Fibroblast of lung (primary cell): ENCODE measurements at regions not wholly inside any gene's neighbourhood (a gene's known extent, or its start where the extent isn't known, plus 50 kb on each side); places are given as distances from the start of the nearest gene placed in this dataset.

ENCODE experiments used
- DNase-seq, 2 donors: peaks; one replicate each; pipeline versions ENCODE4 v3.0.0 to v3.0.0-alpha.2; 2010; ENCODE audit warnings: low read depth in 2 of 2
- H2AFZ ChIP-seq: 2 replicates; pipeline ENCODE4 v1.5.1; 2012; ENCODE audit warnings: low read length, control low read depth, inconsistent platforms
- H3K27ac ChIP-seq: 2 replicates; pipeline ENCODE4 v1.5.1; 2011; ENCODE audit warnings: low read length, control low read depth; ENCODE audit not compliant: insufficient read depth
- H3K27me3 ChIP-seq: 2 replicates; pipeline ENCODE4 v1.5.1; 2011; ENCODE audit warnings: mild to moderate bottlenecking, low read length; ENCODE audit not compliant: control insufficient read depth, insufficient read depth
- H3K36me3 ChIP-seq: 2 replicates; pipeline ENCODE4 v1.5.1; 2011; ENCODE audit warnings: low read length; ENCODE audit not compliant: control insufficient read depth, insufficient read depth
- H3K4me1 ChIP-seq: 2 replicates; pipeline ENCODE4 v1.5.1; 2011; ENCODE audit warnings: low read length; ENCODE audit not compliant: control insufficient read depth, insufficient read depth; ENCODE audit errors: extremely low read depth
- H3K4me2 ChIP-seq: 2 replicates; pipeline ENCODE4 v1.5.1; 2011; ENCODE audit warnings: low read length, control low read depth; ENCODE audit not compliant: insufficient read depth; ENCODE audit errors: extremely low read depth
- H3K4me3 ChIP-seq, 4 experiments: fragments of 200-600 bp in 1 of 4; sonication (generic) in 1 of 4; replicated peaks in 1 of 4; 2 replicates each; pipeline ENCODE4 v1.5.1; 2011 to 2016; ENCODE audit warnings: low read length in 4 of 4, low read depth in 3 of 4, mild to moderate bottlenecking in 3 of 4, control low read depth in 2 of 4, inconsistent platforms in 1 of 4, mixed read lengths in 1 of 4; ENCODE audit not compliant: insufficient read depth in 1 of 4; ENCODE audit errors: control extremely low read depth in 1 of 4
- H3K79me2 ChIP-seq: 2 replicates; pipeline ENCODE4 v1.5.1; 2012; ENCODE audit warnings: mild to moderate bottlenecking, low read length, inconsistent platforms; ENCODE audit not compliant: control insufficient read depth, insufficient read depth
- H3K9ac ChIP-seq: 2 replicates; pipeline ENCODE4 v1.5.1; 2011; ENCODE audit warnings: mild to moderate bottlenecking, low read length, control low read depth; ENCODE audit not compliant: insufficient read depth
- H3K9me3 ChIP-seq: 2 replicates; pipeline ENCODE4 v1.5.1; 2012; ENCODE audit warnings: low read depth, low read length; ENCODE audit not compliant: control insufficient read depth, insufficient read depth
- H4K20me1 ChIP-seq: 2 replicates; pipeline ENCODE4 v1.5.1; 2011; ENCODE audit warnings: low read length; ENCODE audit not compliant: control insufficient read depth, insufficient read depth; ENCODE audit errors: extremely low read depth
- CTCF ChIP-seq, 2 donors: IDR thresholded peaks in 1 of 2; conservative IDR thresholded peaks in 1 of 2; 1 replicate in 1 of 2; 2 replicates in 1 of 2; pipeline ENCODE4 v1.5.1; 2011 to 2012; ENCODE audit warnings: low read length in 2 of 2, control low read depth in 1 of 2, inconsistent platforms in 1 of 2, low read depth in 1 of 2, mild to moderate bottlenecking in 1 of 2
- EZH2 ChIP-seq: IDR thresholded peaks from 2 replicates; pipeline ENCODE4 v1.5.1; 2012; ENCODE audit warnings: low read length, control low read depth, mild to moderate bottlenecking; ENCODE audit errors: missing control alignments

- Histone ChIP-seq H3K79me2 (no peaks in the 10 kb centered on the region), H2AFZ (no peak overlapping the region), H3K4me3 (no peak overlapping the region), H4K20me1 (no peaks in the 10 kb centered on the region), H3K4me2 (no peak overlapping the region), H3K4me1 (no peaks in the 10 kb centered on the region), H3K27me3 (no peaks in the 10 kb centered on the region), H3K9me3 (no peaks in the 10 kb centered on the region), H3K27ac (no peak overlapping the region), H3K36me3 (no peaks in the 10 kb centered on the region), H3K9ac (no peak overlapping the region)
- DNase-seq = peak; percentile 60 to 83
- TF ChIP-seq CTCF (conservative IDR thresholded peaks at IDR 0.05 in 1 of 2, IDR thresholded peaks at IDR 0.05 in 1 of 2; ENCODE audit: low read depth in 1 of 2, low read length in 2 of 2) (no peak), EZH2 (no peak)
Measured at GRCh38 chr18:22485808-22486244, 68.1 kb upstream of the CTAGE1 start.

- TF ChIP-seq CTCF (conservative IDR thresholded peaks at IDR 0.05 in 1 of 2, IDR thresholded peaks at IDR 0.05 in 1 of 2; ENCODE audit: low read depth in 1 of 2, low read length in 2 of 2) = no peak
- no peak for TF ChIP-seq EZH2
- H3K27me3 ChIP-seq = no peaks in the 10 kb centered on the region
- no peak overlapping the region for H3K9ac ChIP-seq
- H3K27ac ChIP-seq = no peak overlapping the region
- no peak overlapping the region for H2AFZ ChIP-seq
- no peaks in the 10 kb centered on the region for H3K9me3 ChIP-seq
- no peaks in the 10 kb centered on the region for H3K36me3 ChIP-seq
- DNase-seq = peak in 1 of 2 donors; percentile 47
- H4K20me1 ChIP-seq = no peaks in the 10 kb centered on the region
- H3K4me3 ChIP-seq = no peak overlapping the region
- H3K4me2 ChIP-seq = no peak overlapping the region
- H3K4me1 ChIP-seq = no peaks in the 10 kb centered on the region
- H3K79me2 ChIP-seq = no peaks in the 10 kb centered on the region
Measured at GRCh38 chr18:22486667-22487066, 69.0 kb upstream of the CTAGE1 start.

GRCh38 chr18:22488554-22488953, 70.8 kb upstream of the CTAGE1 start:
- TF ChIP-seq CTCF (conservative IDR thresholded peaks at IDR 0.05 in 1 of 2, IDR thresholded peaks at IDR 0.05 in 1 of 2; ENCODE audit: low read depth in 1 of 2, low read length in 2 of 2) (no peak), EZH2 (no peak)
- H3K36me3 ChIP-seq = no peaks in the 10 kb centered on the region
- no peak for DNase-seq

More at GRCh38 chr18:22488554-22488953, 70.8 kb upstream of the CTAGE1 start:
- Histone ChIP-seq H3K4me2 (no peak overlapping the region), H3K4me1 (no peaks in the 10 kb centered on the region), H3K79me2 (no peaks in the 10 kb centered on the region), H4K20me1 (no peaks in the 10 kb centered on the region), H3K27me3 (no peaks in the 10 kb centered on the region), H3K27ac (no peak overlapping the region), H3K9ac (no peak overlapping the region), H3K9me3 (no peaks in the 10 kb centered on the region), H3K4me3 (no peak overlapping the region), H2AFZ (no peak overlapping the region)
